H1 (cell line): ENCODE measurements at regions not wholly inside any gene's neighbourhood (a gene's known extent, or its start where the extent isn't known, plus 50 kb on each side); places are given as distances from the start of the nearest gene placed in this dataset.

ENCODE experiments used
- CTCF ChIA-PET: fragments of 300-600 bp; sonication (Branson Sonifier 250); formaldehyde crosslinking; loops from one replicate; lab custom pipeline; 2021; ENCODE audit not compliant: partially characterized antibody; lab: Charles Lee
- POLR2A ChIA-PET: fragments of 300-600 bp; sonication (Branson Sonifier 250); formaldehyde crosslinking; loops from one replicate; lab custom pipeline; 2021; ENCODE audit warnings: inconsistent platforms; ENCODE audit not compliant: partially characterized antibody; lab: Charles Lee
- DNase-seq, 2 experiments: peaks; one replicate each; pipeline versions ENCODE4 v3.0.0 to v3.0.0-alpha.2; 2010 to 2022; ENCODE audit warnings: low spot score in 2 of 2, low read depth in 1 of 2, mixed read lengths in 1 of 2
- FAIRE-seq: peaks from 2 replicates; lab custom pipeline; 2011; peaks lifted over from hg19 to GRCh38; lab: Jason Lieb, UNC
- H2AFZ ChIP-seq: 2 replicates; pipeline ENCODE4 v1.8.1; 2012; ENCODE audit warnings: low read length, inconsistent platforms
- H2AK5ac ChIP-seq: 2 replicates; pipeline ENCODE4 v1.6.1; 2013; ENCODE audit warnings: low read depth, low read length
- H2BK120ac ChIP-seq: replicated peaks from 2 replicates; pipeline ENCODE3; 2013; ENCODE audit warnings: low read depth, low read length, inconsistent platforms
- H2BK12ac ChIP-seq: 2 replicates; pipeline ENCODE4 v1.6.1; 2013; ENCODE audit warnings: low read depth, low read length
- H2BK15ac ChIP-seq: 2 replicates; pipeline ENCODE4 v1.6.1; 2013; ENCODE audit warnings: low read length
- H2BK20ac ChIP-seq: 2 replicates; pipeline ENCODE4 v1.6.1; 2013; ENCODE audit warnings: low read length
- H2BK5ac ChIP-seq: 2 replicates; pipeline ENCODE4 v1.6.1; 2013; ENCODE audit warnings: low read depth, low read length
- H3K14ac ChIP-seq: 2 replicates; pipeline ENCODE4 v1.6.1; 2013; ENCODE audit warnings: inconsistent platforms; ENCODE audit not compliant: insufficient read length
- H3K18ac ChIP-seq: 2 replicates; pipeline ENCODE4 v1.6.1; 2013; ENCODE audit warnings: low read length; ENCODE audit errors: extremely low read depth
- H3K23ac ChIP-seq: 2 replicates; pipeline ENCODE4 v1.6.1; 2013; ENCODE audit warnings: inconsistent platforms; ENCODE audit not compliant: insufficient read length
- H3K23me2 ChIP-seq: 2 replicates; pipeline ENCODE4 v1.6.1; 2013; ENCODE audit warnings: low read depth, low read length
- H3K27ac ChIP-seq: 2 replicates; pipeline ENCODE4 v1.6.1; 2011; ENCODE audit warnings: low read depth, low read length, inconsistent platforms
- H3K27me3 ChIP-seq, 4 experiments: replicated peaks in 1 of 4; 1 replicate in 1 of 4; 2 replicates in 3 of 4; pipeline versions ENCODE4 v1.6.1 to v1.8.1; 2011 to 2013; ENCODE audit warnings: low read length in 3 of 4, mild to moderate bottlenecking in 3 of 4, inconsistent platforms in 2 of 4, mixed read lengths in 2 of 4, moderate library complexity in 1 of 4; ENCODE audit not compliant: control insufficient read depth in 3 of 4, insufficient read depth in 3 of 4; ENCODE audit errors: extremely low read depth in 1 of 4
- H3K36me3 ChIP-seq, 4 experiments: 2 replicates each; pipeline versions ENCODE4 v1.6.1 to v1.8.1; 2011 to 2013; ENCODE audit warnings: mild to moderate bottlenecking in 4 of 4, low read length in 3 of 4, moderate library complexity in 2 of 4, control low read depth in 1 of 4, inconsistent platforms in 1 of 4; ENCODE audit not compliant: insufficient read depth in 4 of 4, control insufficient read depth in 2 of 4
- H3K4ac ChIP-seq: replicated peaks from 2 replicates; pipeline ENCODE3; 2013; ENCODE audit warnings: low read length, low read depth, mixed read lengths, inconsistent platforms; ENCODE audit not compliant: insufficient read length
- H3K4me1 ChIP-seq, 4 experiments: replicated peaks in 1 of 4; 1 replicate in 1 of 4; 2 replicates in 3 of 4; pipeline versions ENCODE4 v1.6.1 to v1.8.1; 2011 to 2013; ENCODE audit warnings: low read length in 3 of 4, inconsistent platforms in 2 of 4, mixed read lengths in 1 of 4; ENCODE audit not compliant: insufficient read depth in 4 of 4, control insufficient read depth in 3 of 4
- H3K4me2 ChIP-seq, 2 experiments: 2 replicates each; pipeline versions ENCODE4 v1.6.1 to v1.8.1; 2011 to 2013; ENCODE audit warnings: low read depth in 2 of 2, low read length in 2 of 2, control low read depth in 1 of 2, inconsistent platforms in 1 of 2, mild to moderate bottlenecking in 1 of 2; ENCODE audit not compliant: insufficient read depth in 1 of 2
- H3K4me3 ChIP-seq, 4 experiments: fragments of 200-600, 300-600 bp in 1 of 4; sonication (generic), shearing (Covaris generic), sonication (Bioruptor Twin) in 1 of 4; 2 replicates each; pipeline versions ENCODE4 v1.5.1 to v1.8.1; 2011 to 2016; ENCODE audit warnings: low read length in 4 of 4, low read depth in 3 of 4, control low read depth in 2 of 4, inconsistent platforms in 2 of 4, mild to moderate bottlenecking in 2 of 4, mixed read lengths in 1 of 4, moderate library complexity in 1 of 4; ENCODE audit not compliant: insufficient read depth in 2 of 4; ENCODE audit errors: extremely low read depth in 1 of 4
- H3K56ac ChIP-seq: replicated peaks from 2 replicates; pipeline ENCODE3; 2013; ENCODE audit warnings: low read depth, mild to moderate bottlenecking, mixed read lengths, low read length, inconsistent platforms; ENCODE audit not compliant: insufficient read length
- H3K79me1 ChIP-seq: 2 replicates; pipeline ENCODE4 v1.6.1; 2013; ENCODE audit warnings: low read depth, low read length, control low read depth
- H3K79me2 ChIP-seq, 2 experiments: 2 replicates each; pipeline versions ENCODE4 v1.6.1 to v1.8.1; 2012 to 2013; ENCODE audit warnings: low read length in 2 of 2, mild to moderate bottlenecking in 2 of 2, inconsistent platforms in 1 of 2; ENCODE audit not compliant: insufficient read depth in 2 of 2, control insufficient read depth in 1 of 2
- H3K9ac ChIP-seq, 4 experiments: replicated peaks in 1 of 4; 1 replicate in 1 of 4; 2 replicates in 3 of 4; pipeline versions ENCODE4 v1.6.1 to v1.8.1; 2011 to 2013; ENCODE audit warnings: low read depth in 3 of 4, low read length in 3 of 4, control low read depth in 2 of 4, mild to moderate bottlenecking in 2 of 4, moderate library complexity in 2 of 4, inconsistent platforms in 1 of 4; ENCODE audit errors: extremely low read depth in 1 of 4
- H3K9me3 ChIP-seq, 2 experiments: 2 replicates each; pipeline versions ENCODE4 v1.6.1 to v1.8.1; 2012 to 2013; ENCODE audit warnings: mild to moderate bottlenecking in 2 of 2, moderate library complexity in 2 of 2, control low read depth in 1 of 2, inconsistent platforms in 1 of 2, low read depth in 1 of 2, low read length in 1 of 2, mixed read lengths in 1 of 2; ENCODE audit not compliant: insufficient read depth in 2 of 2
- H4K20me1 ChIP-seq, 2 experiments: replicated peaks in 1 of 2; 2 replicates each; pipeline versions ENCODE3 to v1.8.1; 2011 to 2013; ENCODE audit warnings: inconsistent platforms in 2 of 2, low read length in 2 of 2, mild to moderate bottlenecking in 1 of 2; ENCODE audit not compliant: insufficient read depth in 2 of 2, control insufficient read depth in 1 of 2
- H4K5ac ChIP-seq: 2 replicates; pipeline ENCODE4 v1.6.1; 2013; ENCODE audit warnings: low read length, low read depth, mixed read lengths, inconsistent platforms; ENCODE audit not compliant: insufficient read length
- H4K8ac ChIP-seq: 2 replicates; pipeline ENCODE4 v1.8.0; 2013; ENCODE audit warnings: mild to moderate bottlenecking, moderate library complexity, low read length, inconsistent platforms; ENCODE audit not compliant: insufficient read depth; ENCODE audit errors: extremely low read depth
- H4K91ac ChIP-seq: replicated peaks from 2 replicates; pipeline ENCODE3; 2013; ENCODE audit warnings: low read length, mixed read lengths, inconsistent platforms; ENCODE audit not compliant: insufficient read length
- CHD2 ChIP-seq: IDR thresholded peaks from 2 replicates; pipeline ENCODE4 v1.6.1; 2012; ENCODE audit warnings: low read length, improper control_type of control experiment
- FOSL1 ChIP-seq: IDR thresholded peaks from 2 replicates; pipeline ENCODE4 v1.6.1; 2011; ENCODE audit warnings: mild to moderate bottlenecking, low read depth, low read length, moderate library complexity; ENCODE audit not compliant: insufficient read depth
- JUN ChIP-seq: IDR thresholded peaks from 2 replicates; pipeline ENCODE4 v1.6.1; 2011; ENCODE audit warnings: low read depth, mild to moderate bottlenecking, improper control_type of control experiment, low read length
- SRF ChIP-seq: IDR thresholded peaks from 2 replicates; pipeline ENCODE4 v1.6.1; 2011; ENCODE audit warnings: mild to moderate bottlenecking, low read depth, low read length, moderate library complexity
- TAF1 ChIP-seq: IDR thresholded peaks from 2 replicates; pipeline ENCODE4 v1.6.1; 2011; ENCODE audit warnings: mild to moderate bottlenecking, low read depth, low read length
- USF2 ChIP-seq: IDR thresholded peaks from 2 replicates; pipeline ENCODE4 v1.6.1; 2011; ENCODE audit warnings: low read length, improper control_type of control experiment
- WGBS, 2 experiments: shearing (Covaris generic) in 1 of 2; methylation state at CpG; one replicate each; pipeline versions ENCODE4 v1.1.6 to v1.1.7; 2013 to 2015; ENCODE audit warnings: low lambda C conversion rate in 2 of 2, mixed read lengths in 2 of 2, inconsistent platforms in 1 of 2, low coverage in 1 of 2, missing lambda C conversion rate in 1 of 2; ENCODE audit not compliant: insufficient replicate concordance in 2 of 2, insufficient coverage in 1 of 2, insufficient read length in 1 of 2; ENCODE audit errors: extremely low coverage in 1 of 2, missing lambda C conversion rate in 1 of 2; 5-methylcytosine and 5-hydroxymethylcytosine counted together

GRCh38 chrX:69280933-69281332 lies 115.7 kb upstream of the PJA1 start:
- 88% methylated on average over 4 of the region's 4 CpGs; no CpG with 5 or more reads in 1 of the 2 experiments for WGBS, 2 experiments
- Histone ChIP-seq H3K4me2 (no peak overlapping the region), H2BK20ac (no peak overlapping the region), H2AK5ac (no peak overlapping the region), H2BK15ac (no peak overlapping the region), H4K8ac (no peak overlapping the region), H2AFZ (no peak overlapping the region), H4K91ac (no peak overlapping the region), H3K4ac (no peak overlapping the region), H2BK120ac (no peak overlapping the region), H3K36me3 (no peaks in the 10 kb centered on the region), H3K56ac (no peak overlapping the region), H4K5ac (no peak overlapping the region), H3K27ac (no peak overlapping the region), H3K27me3 (peaks cover 1 to 31% (median 23%) of the 10 kb centered on the region in 4 experiments), H2BK12ac (no peak overlapping the region), H3K9me3 (no peaks in the 10 kb centered on the region), H3K23ac (no peak overlapping the region), H3K79me2 (no peaks in the 10 kb centered on the region), H3K4me3 (no peak overlapping the region), H3K79me1 (no peaks in the 10 kb centered on the region), H3K9ac (no peak overlapping the region), H4K20me1 (no peaks in the 10 kb centered on the region), H3K23me2 (no peaks in the 10 kb centered on the region), H3K18ac (no peak overlapping the region), H3K14ac (no peak overlapping the region), H2BK5ac (no peak overlapping the region)
- no peak for DNase-seq
- POLR2A ChIA-PET: no interaction called here
- CTCF ChIA-PET: interaction anchor here (0.6 to 2.1 kb wide), 4 partner anchors 21 to 508 kb away, joined by 3 to 7 read pairs (median 3); no protein-coding TSS in a partner anchor
- no peak for FAIRE-seq
- no peak for TF ChIP-seq FOSL1
- no peak for TF ChIP-seq JUN
- TF ChIP-seq SRF: no peak
- TF ChIP-seq TAF1: no peak
- no peak for TF ChIP-seq CHD2
- no peak for TF ChIP-seq USF2
- TF ChIP-seq, all 59 proteins: peak for 0
- peaks cover 3 to 19% (median 12%) of the 10 kb centered on the region in 4 experiments for H3K4me1 ChIP-seq
